G401 (cell line): ENCODE measurements at regions not wholly inside any gene's neighbourhood (a gene's known extent, or its start where the extent isn't known, plus 50 kb on each side); places are given as distances from the start of the nearest gene placed in this dataset.

Experiments used
- DNase-seq: peaks from one replicate; pipeline ENCODE4 v3.0.0-alpha.2; 2015; ENCODE audit warnings: low spot score
- in situ Hi-C: cut with HindIII; loops from 2 replicates; pipeline ENCODE4 v1.10.0; 2016; ENCODE audit warnings: low sequenced_read_pairs, mixed read lengths

- no peak for DNase-seq
- in situ Hi-C loops: no loop called here
Observed at GRCh38 chr12:34386621-34387255, 364.4 kb downstream of the ALG10 start.

- no peak for DNase-seq
- in situ Hi-C loops: no loop called here
Observed at GRCh38 chr12:34387711-34388635, 365.7 kb downstream of the ALG10 start.

- in situ Hi-C loops: no loop called here
- DNase-seq: no peak
Observed at GRCh38 chr12:34388636-34389377, 366.5 kb downstream of the ALG10 start.

GRCh38 chr12:34389378-34390170, 367.3 kb downstream of the ALG10 start:
- in situ Hi-C loops: no loop called here
- DNase-seq: no peak

GRCh38 chr12:34390171-34390841, 368.0 kb downstream of the ALG10 start:
- in situ Hi-C loops: no loop called here
- DNase-seq: no peak

- no peak for DNase-seq
Observed at GRCh38 chr12:34390846-34391700, 368.8 kb downstream of the ALG10 start.

GRCh38 chr12:34391771-34392581, 369.7 kb downstream of the ALG10 start:
- no peak for DNase-seq
- in situ Hi-C loops: no loop called here

More at GRCh38 chr12:34390846-34391700, 368.8 kb downstream of the ALG10 start:
- in situ Hi-C loops: no loop called here

GRCh38 chr12:34392741-34393085, 370.4 kb downstream of the ALG10 start:
- in situ Hi-C loops: no loop called here
- DNase-seq: no peak

- in situ Hi-C loops: no loop called here
- DNase-seq: no peak
Observed at GRCh38 chr12:34393086-34393820, 371.0 kb downstream of the ALG10 start.

GRCh38 chr12:34393821-34394150, 371.5 kb downstream of the ALG10 start:
- in situ Hi-C loops: no loop called here
- DNase-seq: no peak

GRCh38 chr12:34394211-34395055, 372.1 kb downstream of the ALG10 start:
- no peak for DNase-seq
- in situ Hi-C loops: no loop called here

GRCh38 chr12:34395056-34396005, 373.0 kb downstream of the ALG10 start:
- in situ Hi-C loops: no loop called here
- no peak for DNase-seq

- DNase-seq: no peak
- in situ Hi-C loops: no loop called here
Observed at GRCh38 chr12:34396006-34396860, 373.9 kb downstream of the ALG10 start.
